Kidney (tissue), 13 donors: ENCODE measurements at regions not wholly inside any gene's neighbourhood (a gene's known extent, or its start where the extent isn't known, plus 50 kb on each side); places are given as distances from the start of the nearest gene placed in this dataset.

Experiments
- DNase-seq, 5 donors: peaks; one replicate each; pipeline ENCODE4 v3.0.0-alpha.2; 2013 to 2020
- FAIRE-seq: peaks from 2 replicates; lab custom pipeline; 2012; peaks lifted over from hg19 to GRCh38; lab: Jason Lieb, UNC
- H3K27ac ChIP-seq, 2 donors: one replicate each; pipeline ENCODE4 v1.7.0; 2013; ENCODE audit warnings: low read depth in 2 of 2, low read length in 2 of 2, inconsistent platforms in 1 of 2
- H3K27me3 ChIP-seq: one replicate; pipeline ENCODE4 v1.7.1; 2013; ENCODE audit warnings: low read length, inconsistent platforms; ENCODE audit not compliant: control insufficient read depth, insufficient read depth
- H3K36me3 ChIP-seq, 3 donors: one replicate each; pipeline versions ENCODE4 v1.7.0 to v1.7.1; 2013; ENCODE audit warnings: low read length in 3 of 3, control low read depth in 1 of 3, inconsistent platforms in 1 of 3; ENCODE audit not compliant: insufficient read depth in 3 of 3, control insufficient read depth in 2 of 3
- H3K4me1 ChIP-seq, 3 donors: one replicate each; pipeline versions ENCODE4 v1.7.0 to v1.7.1; 2013; ENCODE audit warnings: low read length in 3 of 3, inconsistent platforms in 1 of 3, low read depth in 1 of 3; ENCODE audit not compliant: control insufficient read depth in 2 of 3, insufficient read depth in 2 of 3
- H3K4me3 ChIP-seq, 3 donors: one replicate each; pipeline versions ENCODE4 v1.7.0 to v1.8.1; 2013; ENCODE audit warnings: low read length in 3 of 3, control low read depth in 1 of 3, inconsistent platforms in 1 of 3
- H3K9ac ChIP-seq, 3 donors: one replicate each; pipeline versions ENCODE4 v1.7.0 to v1.7.1; 2013; ENCODE audit warnings: low read length in 3 of 3, control low read depth in 1 of 3, inconsistent platforms in 1 of 3
- H3K9me3 ChIP-seq, 3 donors: one replicate each; pipeline versions ENCODE4 v1.7.0 to v1.7.1; 2013; ENCODE audit warnings: low read length in 3 of 3, control low read depth in 1 of 3, inconsistent platforms in 1 of 3; ENCODE audit not compliant: control insufficient read depth in 2 of 3, insufficient read depth in 1 of 3
- intact Hi-C: fragments of 100-400 bp; cut with DNase I; formaldehyde crosslinking; loops from one replicate; pipeline ENCODE4 v1.11.1; 2022
- TF ChIP-seq, protein P1 (sequence below): IDR thresholded peaks from 3 replicates; pipeline ENCODE4 v1.5.1; 2012; ENCODE audit warnings: mild to moderate bottlenecking, moderate library complexity, borderline replicate concordance; ENCODE audit not compliant: insufficient read depth; ENCODE audit errors: extremely low read depth
- donor health status: control.
- donor health status: control.
- donor health status: control.
- donor health status: control.
- donor health status: control.
- donor health status: DM: yes; HTN: yes; CAD: no.
- donor health status: Normal renal cell carcinoma (clear cell type).

DNA sequence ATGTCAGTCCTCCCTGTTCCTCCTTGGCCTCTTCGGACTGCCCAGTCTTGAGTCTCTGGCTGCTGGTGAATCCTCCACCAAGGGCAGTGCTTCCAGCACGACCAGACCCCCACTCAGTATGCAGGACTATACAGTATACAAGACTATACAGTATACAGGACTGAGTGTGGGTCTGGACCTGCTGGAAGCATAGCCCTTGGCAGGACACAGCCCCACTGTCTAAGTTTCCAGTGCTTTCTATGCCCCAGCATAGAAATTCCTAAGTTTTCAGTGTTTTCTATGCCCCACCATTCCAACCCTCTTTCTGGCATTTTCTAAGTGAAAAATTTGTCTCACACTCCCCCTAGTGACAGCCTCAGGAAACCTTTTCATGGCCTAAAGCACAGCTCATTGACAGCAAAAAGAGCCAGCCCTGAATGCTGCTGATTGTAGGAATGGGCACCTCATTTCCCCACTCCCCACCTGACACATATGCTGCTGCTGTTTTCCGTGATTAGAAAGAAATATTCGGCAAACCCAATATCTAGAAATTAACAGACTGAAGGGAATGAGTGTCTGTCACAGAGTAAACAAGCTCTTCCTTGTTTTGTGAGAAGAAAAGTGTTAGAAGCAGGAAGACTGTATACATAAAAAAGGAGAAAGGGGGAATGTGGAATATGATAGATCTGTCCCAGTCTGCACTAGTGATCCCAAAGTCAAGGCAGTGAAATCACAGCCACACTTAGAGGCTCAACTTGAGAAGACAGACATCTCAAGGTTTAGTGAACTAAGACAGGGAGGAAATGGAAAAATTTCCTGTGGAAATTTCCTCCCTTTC is 206.9 kb downstream of the IBTK start:
- DNase-seq (peak in 4 of 5 donors; percentile 39 to 76 (median 56)), FAIRE-seq (no peak)
- Histone ChIP-seq H3K9me3 (no peaks in the 10 kb centered on the region), H3K27ac (no peak overlapping the region), H3K9ac (no peak overlapping the region), H3K4me3 (no peak overlapping the region), H3K27me3 (no peaks in the 10 kb centered on the region), H3K36me3 (no peaks in the 10 kb centered on the region), H3K4me1 (no peaks in the 10 kb centered on the region)
- intact Hi-C loops = no loop called here
- TF ChIP-seq, protein P1, sequence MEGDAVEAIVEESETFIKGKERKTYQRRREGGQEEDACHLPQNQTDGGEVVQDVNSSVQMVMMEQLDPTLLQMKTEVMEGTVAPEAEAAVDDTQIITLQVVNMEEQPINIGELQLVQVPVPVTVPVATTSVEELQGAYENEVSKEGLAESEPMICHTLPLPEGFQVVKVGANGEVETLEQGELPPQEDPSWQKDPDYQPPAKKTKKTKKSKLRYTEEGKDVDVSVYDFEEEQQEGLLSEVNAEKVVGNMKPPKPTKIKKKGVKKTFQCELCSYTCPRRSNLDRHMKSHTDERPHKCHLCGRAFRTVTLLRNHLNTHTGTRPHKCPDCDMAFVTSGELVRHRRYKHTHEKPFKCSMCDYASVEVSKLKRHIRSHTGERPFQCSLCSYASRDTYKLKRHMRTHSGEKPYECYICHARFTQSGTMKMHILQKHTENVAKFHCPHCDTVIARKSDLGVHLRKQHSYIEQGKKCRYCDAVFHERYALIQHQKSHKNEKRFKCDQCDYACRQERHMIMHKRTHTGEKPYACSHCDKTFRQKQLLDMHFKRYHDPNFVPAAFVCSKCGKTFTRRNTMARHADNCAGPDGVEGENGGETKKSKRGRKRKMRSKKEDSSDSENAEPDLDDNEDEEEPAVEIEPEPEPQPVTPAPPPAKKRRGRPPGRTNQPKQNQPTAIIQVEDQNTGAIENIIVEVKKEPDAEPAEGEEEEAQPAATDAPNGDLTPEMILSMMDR = peak; percentile 71

DNA sequence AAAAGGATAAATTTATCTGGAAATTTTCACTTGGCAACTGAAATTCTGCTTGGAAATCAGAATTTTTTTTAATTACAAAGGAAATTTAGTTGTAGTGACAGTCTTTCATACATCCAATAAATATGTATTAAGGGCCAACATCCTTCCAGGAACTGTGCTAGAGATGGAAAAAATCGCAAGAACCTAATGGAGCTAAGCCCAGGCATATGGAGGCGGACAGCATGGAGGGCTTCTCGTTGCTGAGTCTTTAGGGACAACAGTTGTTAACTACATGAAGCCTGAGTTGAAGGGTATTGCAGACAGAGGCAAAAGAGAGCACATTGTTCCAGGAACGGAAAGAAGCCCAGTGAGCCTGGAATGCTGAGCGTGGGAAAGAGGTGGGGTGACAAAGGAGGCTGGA is 208.9 kb downstream of the IBTK start:
- H3K27ac ChIP-seq = no peak overlapping the region
- no peak overlapping the region for H3K9ac ChIP-seq
- no peak overlapping the region for H3K4me3 ChIP-seq
- no peaks in the 10 kb centered on the region for H3K4me1 ChIP-seq
- TF ChIP-seq, protein P1 = no peak
- DNase-seq (no peak), FAIRE-seq (no peak)
- no peaks in the 10 kb centered on the region for H3K36me3 ChIP-seq
- intact Hi-C loops = no loop called here
- no peaks in the 10 kb centered on the region for H3K9me3 ChIP-seq
- H3K27me3 ChIP-seq = no peaks in the 10 kb centered on the region

DNA sequence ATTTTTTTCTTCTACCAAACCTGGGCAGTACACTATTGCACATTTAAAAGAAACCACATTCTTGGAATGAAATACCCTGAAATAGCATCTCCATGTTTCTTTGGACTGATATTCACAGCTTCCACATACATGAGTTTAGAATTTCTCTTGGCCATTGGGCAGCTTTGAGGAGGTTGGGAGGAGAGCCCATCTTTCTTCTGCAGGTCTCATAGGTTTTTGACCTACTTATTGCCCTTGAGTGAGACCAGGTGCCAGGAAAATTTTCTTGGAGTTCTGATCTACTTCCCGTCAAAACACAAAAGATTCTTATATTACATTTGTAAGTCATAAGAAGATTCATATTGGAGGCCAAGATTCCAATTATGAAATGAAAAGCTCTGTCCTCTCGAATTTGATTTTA is 212.0 kb downstream of the IBTK start:
- Histone ChIP-seq H3K36me3 (no peaks in the 10 kb centered on the region), H3K4me3 (no peak overlapping the region), H3K27ac (no peak overlapping the region), H3K27me3 (no peaks in the 10 kb centered on the region), H3K4me1 (no peaks in the 10 kb centered on the region), H3K9me3 (no peaks in the 10 kb centered on the region), H3K9ac (no peak overlapping the region)
- intact Hi-C loops = no loop called here
- no peak for DNase-seq
- TF ChIP-seq, protein P1 = no peak
- no peak for FAIRE-seq
